Vagina (tissue), 2 donors: ENCODE measurements at regions not wholly inside any gene's neighbourhood (a gene's known extent, or its start where the extent isn't known, plus 50 kb on each side); places are given as distances from the start of the nearest gene placed in this dataset.

ENCODE experiments used
- DNase-seq, 2 donors: peaks; one replicate each; pipeline ENCODE4 v3.0.0-alpha.2; 2017; ENCODE audit errors: extremely low spot score in 2 of 2
- H3K27ac ChIP-seq: fragments of 200-600 bp; sonication (generic); one replicate; pipeline ENCODE4 v1.5.1; 2019
- H3K27me3 ChIP-seq: fragments of 200-600 bp; sonication (generic); one replicate; pipeline ENCODE4 v1.5.1; 2019
- H3K36me3 ChIP-seq, 2 donors: fragments of 200-600 bp; sonication (generic); one replicate each; pipeline ENCODE4 v1.5.1; 2017 to 2019
- H3K4me1 ChIP-seq: fragments of 200-600 bp; sonication (generic); one replicate; pipeline ENCODE4 v1.5.1; 2019
- H3K4me3 ChIP-seq, 2 donors: fragments of 200-600 bp; sonication (generic); 1 replicate in 1 of 2; 2 replicates in 1 of 2; pipeline ENCODE4 v1.5.1; 2016 to 2019
- H3K9me3 ChIP-seq: fragments of 200-600 bp; sonication (generic); one replicate; pipeline ENCODE4 v1.5.1; 2019
- CTCF ChIP-seq, 3 experiments: fragments of 450-650 bp in 2 of 3; fragments of 200-600 bp in 1 of 3; sonication (generic) in 1 of 3; IDR thresholded peaks; one replicate each; pipeline ENCODE4 v1.5.1; 2017 to 2019; ENCODE audit warnings: antibody characterized with exemption in 3 of 3, mild to moderate bottlenecking in 2 of 3, moderate library complexity in 2 of 3
- POLR2A ChIP-seq, 2 donors: fragments of 450-650 bp; IDR thresholded peaks; one replicate each; pipeline ENCODE4 v1.6.1; 2017; ENCODE audit warnings: antibody characterized with exemption in 2 of 2, mild to moderate bottlenecking in 2 of 2, moderate library complexity in 2 of 2
- POLR2AphosphoS5 ChIP-seq, 2 donors: sonication (generic); formaldehyde crosslinking; IDR thresholded peaks; one replicate each; pipeline ENCODE4 v1.9.0; 2017; ENCODE audit warnings: antibody characterized with exemption in 2 of 2, mild to moderate bottlenecking in 2 of 2, low read depth in 1 of 2; ENCODE audit not compliant: insufficient read depth in 1 of 2
- intact Hi-C: fragments of 100-400 bp; cut with DNase I; formaldehyde crosslinking; loops from one replicate; pipeline ENCODE4 v1.15.1; 2023

- no peak overlapping the region for H3K4me3 ChIP-seq
- intact Hi-C loops: no loop called here
- no peak for TF ChIP-seq POLR2A (IDR thresholded peaks at IDR 0.05)
- no peak for TF ChIP-seq POLR2AphosphoS5 (IDR thresholded peaks at IDR 0.05; ENCODE audit: insufficient read depth in 1 of 2, low read depth in 1 of 2)
- no peak for TF ChIP-seq CTCF (IDR thresholded peaks at IDR 0.05)
- H3K4me1 ChIP-seq: no peaks in the 10 kb centered on the region
- no peak overlapping the region for H3K27ac ChIP-seq
- no peaks in the 10 kb centered on the region for H3K36me3 ChIP-seq
- peaks cover 8% of the 10 kb centered on the region for H3K9me3 ChIP-seq
- no peaks in the 10 kb centered on the region for H3K27me3 ChIP-seq
- DNase-seq: no peak
These were observed 194.9 kb downstream of the LACC1 start for GRCh38 chr13:44074611-44075010.

GRCh38 chr13:44075113-44075512 lies 195.4 kb downstream of the LACC1 start:
- TF ChIP-seq POLR2A (IDR thresholded peaks at IDR 0.05) (no peak), CTCF (IDR thresholded peaks at IDR 0.05) (no peak), POLR2AphosphoS5 (IDR thresholded peaks at IDR 0.05; ENCODE audit: insufficient read depth in 1 of 2, low read depth in 1 of 2) (no peak)
- no peaks in the 10 kb centered on the region for H3K27me3 ChIP-seq
- peaks cover 8% of the 10 kb centered on the region for H3K9me3 ChIP-seq
- no peaks in the 10 kb centered on the region for H3K36me3 ChIP-seq
- intact Hi-C loops: no loop called here
- H3K27ac ChIP-seq: no peak overlapping the region
- no peak for DNase-seq
- no peak overlapping the region for H3K4me3 ChIP-seq
- H3K4me1 ChIP-seq: no peaks in the 10 kb centered on the region

- no peak overlapping the region for H3K4me3 ChIP-seq
- no peaks in the 10 kb centered on the region for H3K36me3 ChIP-seq
- intact Hi-C loops: no loop called here
- no peaks in the 10 kb centered on the region for H3K4me1 ChIP-seq
- DNase-seq: no peak
- no peaks in the 10 kb centered on the region for H3K27me3 ChIP-seq
- H3K27ac ChIP-seq: no peak overlapping the region
- H3K9me3 ChIP-seq: no peaks in the 10 kb centered on the region
- TF ChIP-seq POLR2A (IDR thresholded peaks at IDR 0.05) (no peak), POLR2AphosphoS5 (IDR thresholded peaks at IDR 0.05; ENCODE audit: insufficient read depth in 1 of 2, low read depth in 1 of 2) (no peak), CTCF (IDR thresholded peaks at IDR 0.05) (no peak)
These were observed 199.2 kb downstream of the LACC1 start for GRCh38 chr13:44078806-44079376.

GRCh38 chr13:44079413-44080205 lies 199.9 kb downstream of the LACC1 start:
- intact Hi-C loops: no loop called here
- Histone ChIP-seq H3K4me1 (no peaks in the 10 kb centered on the region), H3K27me3 (no peaks in the 10 kb centered on the region), H3K4me3 (no peak overlapping the region), H3K27ac (no peak overlapping the region), H3K9me3 (no peaks in the 10 kb centered on the region), H3K36me3 (no peaks in the 10 kb centered on the region)
- TF ChIP-seq POLR2AphosphoS5 (IDR thresholded peaks at IDR 0.05; ENCODE audit: insufficient read depth in 1 of 2, low read depth in 1 of 2): no peak
- TF ChIP-seq POLR2A (IDR thresholded peaks at IDR 0.05): no peak
- DNase-seq: no peak

GRCh38 chr13:44084146-44084545 lies 204.4 kb downstream of the LACC1 start:
- Histone ChIP-seq H3K36me3 (no peaks in the 10 kb centered on the region), H3K4me1 (no peaks in the 10 kb centered on the region), H3K27me3 (no peaks in the 10 kb centered on the region), H3K4me3 (no peak overlapping the region), H3K9me3 (no peaks in the 10 kb centered on the region), H3K27ac (no peak overlapping the region)
- DNase-seq: no peak
- intact Hi-C loops: no loop called here
- no peak for TF ChIP-seq CTCF (IDR thresholded peaks at IDR 0.05)
- TF ChIP-seq POLR2A (IDR thresholded peaks at IDR 0.05): no peak
- no peak for TF ChIP-seq POLR2AphosphoS5 (IDR thresholded peaks at IDR 0.05; ENCODE audit: insufficient read depth in 1 of 2, low read depth in 1 of 2)
